ENCODE measurements at regions not wholly inside any gene's neighbourhood (a gene's known extent, or its start where the extent isn't known, plus 50 kb on each side); places are given as distances from the start of the nearest gene placed in this dataset.
"Not testable (repeated sequence)": the region's sequence is repeated elsewhere in the genome, so short reads cannot be mapped to it uniquely, and the experiment has no call there.

- no peak for FAIRE-seq
Measured at GRCh38 chr15:81939604-81940440, 106.0 kb downstream of the MEX3B start.

- FAIRE-seq = peak; percentile 99
Measured at GRCh38 chr15:81937189-81937588, 108.6 kb downstream of the MEX3B start.

- FAIRE-seq = no peak
Measured at GRCh38 chr15:81930582-81931369, 115.0 kb downstream of the MEX3B start.

DNA sequence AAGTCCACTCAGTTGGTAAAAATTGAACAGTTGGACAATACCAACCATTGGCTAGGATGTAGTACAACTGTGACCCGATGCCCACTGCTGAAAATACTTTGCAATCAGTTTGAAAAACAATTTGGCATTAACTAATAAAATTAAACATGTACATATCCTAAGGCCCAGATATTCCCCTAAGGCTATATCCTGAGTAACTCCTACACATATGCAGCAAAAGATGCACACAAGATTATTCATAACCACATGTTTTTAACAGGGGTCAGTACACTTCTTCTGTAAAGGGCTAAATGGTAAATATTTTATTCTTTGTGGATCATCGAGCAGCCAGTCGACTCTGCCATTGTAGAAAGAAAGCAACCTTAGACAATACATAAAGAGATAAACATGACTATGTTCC, 116.3 kb downstream of the MEX3B start:
- FAIRE-seq = no peak

DNA sequence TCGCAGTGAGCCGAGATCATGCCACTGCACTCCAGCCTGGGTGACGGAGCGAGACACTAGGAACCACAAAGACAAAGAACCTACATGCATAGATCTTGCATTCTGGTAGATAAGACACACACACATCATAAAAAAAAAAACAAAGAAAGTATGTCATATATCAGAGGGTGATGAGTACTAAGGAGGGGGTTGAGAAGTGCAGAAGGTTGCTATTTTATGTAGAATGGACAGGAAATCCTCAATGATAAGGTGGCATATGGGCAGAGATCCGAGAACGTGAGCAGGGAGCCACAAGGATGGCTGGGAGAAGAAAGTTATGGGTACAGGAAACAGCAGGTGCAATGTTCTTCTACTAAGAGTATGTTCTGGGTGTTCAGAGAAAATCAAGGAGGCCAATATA, 118.8 kb downstream of the MEX3B start:
- FAIRE-seq = no peak

DNA sequence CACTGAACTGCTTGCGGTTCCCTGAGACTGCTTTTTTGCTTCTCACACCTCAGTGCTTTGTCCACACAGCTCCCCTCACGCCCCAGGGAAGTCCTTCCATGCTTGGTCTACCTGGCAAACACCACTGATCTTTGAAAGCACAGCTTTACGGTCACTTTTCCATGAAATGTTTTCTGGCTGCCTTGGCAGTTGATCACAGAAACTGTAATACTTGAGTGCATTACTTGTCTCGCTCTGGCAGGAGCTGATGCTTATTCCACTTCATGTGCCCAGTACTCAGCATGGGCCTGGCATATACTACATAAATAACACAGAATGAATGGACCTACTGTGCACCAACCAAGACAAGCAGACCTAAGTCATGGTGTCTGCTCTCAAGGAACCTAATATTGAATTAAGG, 121.1 kb downstream of the MEX3B start:
- no peak for FAIRE-seq

GRCh38 chr15:81923561-81924350, 122.1 kb downstream of the MEX3B start:
- FAIRE-seq = no peak

GRCh38 chr15:81922143-81922542, 123.7 kb downstream of the MEX3B start:
- FAIRE-seq = no peak

DNA sequence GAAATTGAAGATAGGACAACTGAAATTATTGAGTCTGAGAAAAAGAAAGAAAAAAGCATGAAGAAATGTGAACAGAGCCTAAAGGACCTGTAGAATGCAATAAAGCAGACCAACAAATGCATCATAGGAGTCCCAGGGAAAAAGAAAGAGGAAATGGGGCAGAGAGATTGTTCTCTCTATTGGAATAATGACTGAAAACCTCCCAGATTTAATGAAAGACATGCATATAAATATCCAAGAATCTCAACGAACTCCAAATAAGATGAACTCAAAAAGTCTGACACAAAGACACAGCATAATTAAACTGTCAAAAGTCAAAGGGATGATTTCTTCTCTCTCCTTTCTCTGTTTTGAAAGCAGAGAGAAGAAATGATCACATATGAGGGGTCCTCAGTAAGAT, 124.7 kb downstream of the MEX3B start:
- no peak for FAIRE-seq

DNA sequence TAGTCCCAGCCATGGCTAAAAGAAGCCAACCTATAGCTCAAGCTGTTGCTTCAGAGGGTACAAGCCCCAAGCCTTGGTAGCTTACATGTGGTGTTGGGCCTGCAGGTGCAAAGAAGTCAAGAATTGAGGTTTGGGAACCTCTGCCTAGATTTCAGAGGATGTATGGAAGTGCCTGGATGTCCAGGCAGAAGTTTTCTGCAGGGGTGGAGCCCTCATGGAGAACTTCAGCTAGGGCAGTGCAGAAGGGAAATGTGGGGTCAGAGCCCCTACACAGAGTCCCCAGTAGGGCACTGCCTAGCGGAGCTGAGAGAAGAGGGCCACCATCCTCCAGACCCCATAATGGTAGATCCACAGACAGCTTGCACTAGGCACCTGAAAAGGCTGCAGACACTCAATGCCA, 127.1 kb downstream of the MEX3B start:
- FAIRE-seq = not testable (repeated sequence)

GRCh38 chr15:81916451-81916850, 129.4 kb downstream of the MEX3B start:
- no peak for FAIRE-seq

DNA sequence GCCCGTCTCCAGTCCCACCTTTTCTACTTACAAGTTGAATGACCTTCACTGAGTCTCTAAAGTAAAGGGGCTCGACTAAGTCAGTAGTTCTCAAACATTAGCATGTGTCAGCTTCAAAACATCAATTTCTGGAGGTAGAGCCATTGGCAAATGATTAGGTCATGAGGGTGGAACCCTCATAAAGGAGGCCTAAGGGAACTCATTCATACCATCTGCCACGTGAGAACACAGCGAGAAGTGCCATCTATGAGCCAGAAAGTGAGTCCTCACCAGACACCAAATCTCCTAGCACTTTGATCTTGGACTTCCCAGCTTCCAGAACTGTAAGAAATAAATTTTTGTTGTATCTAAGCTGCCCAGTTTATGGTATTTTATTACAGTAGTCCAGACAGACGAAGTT, 129.8 kb downstream of the MEX3B start:
- FAIRE-seq = no peak

- no peak for FAIRE-seq
Measured at GRCh38 chr15:81914734-81915256, 131.0 kb downstream of the MEX3B start.

DNA sequence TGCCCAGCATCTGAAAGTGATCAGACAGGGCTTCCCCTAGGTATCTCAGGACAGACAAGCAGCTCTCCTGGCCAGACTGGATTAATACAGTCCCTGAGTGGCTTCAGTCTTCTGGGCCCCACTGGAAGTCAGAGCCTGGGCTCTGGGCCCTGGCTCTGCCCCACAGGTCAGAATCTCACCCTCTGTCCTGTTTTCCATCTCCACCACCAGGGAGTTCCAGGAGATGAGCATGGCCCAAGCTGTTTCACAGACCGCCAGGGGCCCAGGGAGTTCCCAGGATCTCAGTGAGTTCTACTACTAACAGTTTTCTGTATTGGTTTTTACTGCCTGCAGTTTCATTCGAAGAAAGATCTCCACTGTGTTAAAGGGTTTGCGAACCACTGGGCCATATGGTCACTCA, 131.5 kb downstream of the MEX3B start:
- no peak for FAIRE-seq

GRCh38 chr15:81911022-81911971, 134.5 kb downstream of the MEX3B start:
- no peak for FAIRE-seq

DNA sequence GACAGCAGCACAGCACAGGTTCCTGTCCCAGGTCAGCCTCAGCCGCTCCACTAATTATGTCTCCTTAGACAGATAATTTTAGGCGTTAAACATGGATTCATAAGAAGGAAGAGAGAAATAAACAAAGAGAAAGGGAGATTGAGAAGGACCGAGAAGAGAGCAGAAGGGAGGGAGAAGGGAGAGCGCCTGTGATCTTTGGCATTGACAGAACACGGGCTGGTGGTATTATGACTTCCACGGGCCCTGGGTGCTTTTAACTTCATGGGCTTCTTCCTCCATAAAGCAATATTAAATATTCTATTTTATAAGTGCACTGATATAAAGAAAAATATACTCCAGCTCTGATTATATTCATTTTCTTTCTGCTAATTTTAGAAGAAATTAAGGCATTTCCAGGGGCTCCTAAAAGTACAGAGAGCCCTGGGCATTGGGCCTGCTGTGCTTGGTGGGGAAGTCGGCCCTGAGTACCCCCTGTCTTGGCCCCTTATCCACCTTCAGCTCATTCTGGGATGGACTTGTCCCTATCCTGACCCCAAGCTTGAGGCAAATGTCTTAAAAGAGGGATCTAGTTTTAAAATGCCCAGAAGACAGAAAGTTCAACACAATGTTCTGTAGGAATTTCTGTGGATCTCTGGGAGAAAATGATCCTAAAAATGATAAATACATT, 135.3 kb downstream of the MEX3B start:
- FAIRE-seq = no peak

DNA sequence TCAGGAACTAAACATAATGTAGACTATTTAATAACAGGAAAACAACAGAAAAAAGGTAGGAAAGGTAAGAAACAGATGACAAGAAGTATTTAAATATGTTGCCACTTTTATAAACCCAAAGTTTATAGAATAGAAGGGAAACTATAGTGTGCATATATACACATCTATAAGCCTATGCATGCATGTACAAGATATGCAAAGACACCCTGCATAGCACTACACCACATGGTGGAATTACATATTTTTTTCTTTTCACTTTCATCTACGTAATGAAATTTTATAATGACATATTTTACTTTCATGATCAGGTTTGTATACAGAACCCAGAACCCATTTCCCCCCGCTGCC, 136.8 kb downstream of the MEX3B start:
- FAIRE-seq = no peak

DNA sequence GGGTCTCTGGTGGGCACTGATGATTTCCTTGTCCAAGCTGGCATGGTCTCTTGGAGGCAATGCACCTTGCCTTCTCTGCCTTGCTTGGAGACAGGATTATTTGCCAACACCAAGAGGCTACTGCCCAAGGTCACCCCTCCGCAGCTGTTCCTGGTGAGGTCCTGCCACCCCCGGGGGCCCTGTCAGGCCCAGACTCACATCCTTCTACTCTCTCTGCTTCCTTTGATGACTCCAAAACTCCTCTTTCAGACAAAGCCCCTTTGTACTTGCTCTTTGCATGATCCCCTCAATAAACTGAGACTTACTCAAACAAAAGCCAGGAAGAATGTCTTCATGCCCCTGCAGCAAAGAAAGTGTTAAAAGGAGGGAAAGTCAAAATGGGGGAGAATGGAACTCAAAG, 137.7 kb downstream of the MEX3B start:
- no peak for FAIRE-seq

GRCh38 chr15:81907521-81907920, 138.3 kb downstream of the MEX3B start:
- no peak for FAIRE-seq

DNA sequence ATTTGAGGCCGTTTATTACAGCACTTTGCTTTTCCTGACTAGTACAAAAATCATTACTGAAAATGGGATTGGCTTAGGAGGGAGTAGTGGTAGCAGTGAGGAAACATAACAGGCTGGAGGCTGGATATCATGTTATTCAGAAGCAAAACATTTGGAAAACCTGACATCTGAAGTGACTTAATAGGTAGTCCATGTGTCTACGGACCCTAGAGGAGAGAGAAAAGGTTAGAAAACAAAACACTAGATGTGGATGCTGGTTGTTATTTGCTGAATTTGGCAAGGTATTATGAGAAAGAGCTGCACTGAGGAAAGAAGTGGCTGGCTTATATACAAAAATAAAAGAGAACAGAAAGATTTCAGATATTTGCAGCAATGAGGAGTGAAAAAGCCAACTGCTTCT, 139.9 kb downstream of the MEX3B start:
- FAIRE-seq = no peak

- no peak for FAIRE-seq
Measured at GRCh38 chr15:81901319-81901718, 144.5 kb downstream of the MEX3B start.

Data from endometrium (tissue), 2 donors.